ENCODE measurements at regions not wholly inside any gene's neighbourhood (a gene's known extent, or its start where the extent isn't known, plus 50 kb on each side); places are given as distances from the start of the nearest gene placed in this dataset.

DNA sequence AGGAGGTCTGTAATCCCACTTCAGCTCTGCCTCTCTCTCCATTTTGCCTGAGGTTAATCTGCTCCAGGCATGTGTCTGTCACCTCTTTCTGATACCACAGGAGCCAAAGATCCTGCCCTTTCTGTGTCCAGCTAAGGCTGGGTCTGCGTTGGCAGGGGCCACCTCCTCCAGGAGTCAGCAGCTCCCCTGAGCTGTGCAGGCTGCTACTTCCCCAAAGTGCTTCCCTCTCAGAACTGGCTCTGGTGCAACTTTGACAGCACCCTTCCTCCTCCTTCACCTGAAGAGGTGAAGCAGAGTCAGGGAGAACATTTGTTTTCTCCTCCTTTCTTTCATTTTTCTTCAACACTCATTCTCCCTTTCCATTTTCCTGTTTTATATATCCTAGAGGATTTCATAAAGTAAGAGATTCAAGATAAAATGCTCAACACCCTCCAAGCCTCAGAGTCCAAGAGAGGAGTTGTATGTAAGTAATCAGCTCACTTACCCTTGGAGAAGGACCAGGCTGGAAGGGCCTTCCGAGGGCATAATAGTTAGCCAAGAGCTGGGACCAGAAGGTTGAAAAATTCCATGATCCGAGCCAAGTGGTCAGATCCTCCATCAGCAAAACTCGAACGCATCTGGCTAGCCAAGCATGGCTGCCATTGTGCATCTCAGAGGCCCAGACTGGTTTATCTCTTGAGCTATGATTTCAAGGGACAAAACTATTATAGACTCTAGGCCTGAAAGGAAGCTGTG, 257.3 kb downstream of the PTEN start:
- peaks cover 20% of the 10 kb centered on the region for H3K4me1 ChIP-seq (ENCODE audit: low read depth, poor library complexity, severe bottlenecking)
- no peak overlapping the region for H3K4me2 ChIP-seq
- H3K4me3 ChIP-seq (IDR thresholded peaks at IDR 0.05; ENCODE audit: insufficient read depth, low read depth, low read length), result no peak overlapping the region
- H3K27me3 ChIP-seq (ENCODE audit: insufficient read depth, low read depth), result no peaks in the 10 kb centered on the region
- no peak overlapping the region for H3K27ac ChIP-seq
- TF ChIP-seq, protein P1, sequence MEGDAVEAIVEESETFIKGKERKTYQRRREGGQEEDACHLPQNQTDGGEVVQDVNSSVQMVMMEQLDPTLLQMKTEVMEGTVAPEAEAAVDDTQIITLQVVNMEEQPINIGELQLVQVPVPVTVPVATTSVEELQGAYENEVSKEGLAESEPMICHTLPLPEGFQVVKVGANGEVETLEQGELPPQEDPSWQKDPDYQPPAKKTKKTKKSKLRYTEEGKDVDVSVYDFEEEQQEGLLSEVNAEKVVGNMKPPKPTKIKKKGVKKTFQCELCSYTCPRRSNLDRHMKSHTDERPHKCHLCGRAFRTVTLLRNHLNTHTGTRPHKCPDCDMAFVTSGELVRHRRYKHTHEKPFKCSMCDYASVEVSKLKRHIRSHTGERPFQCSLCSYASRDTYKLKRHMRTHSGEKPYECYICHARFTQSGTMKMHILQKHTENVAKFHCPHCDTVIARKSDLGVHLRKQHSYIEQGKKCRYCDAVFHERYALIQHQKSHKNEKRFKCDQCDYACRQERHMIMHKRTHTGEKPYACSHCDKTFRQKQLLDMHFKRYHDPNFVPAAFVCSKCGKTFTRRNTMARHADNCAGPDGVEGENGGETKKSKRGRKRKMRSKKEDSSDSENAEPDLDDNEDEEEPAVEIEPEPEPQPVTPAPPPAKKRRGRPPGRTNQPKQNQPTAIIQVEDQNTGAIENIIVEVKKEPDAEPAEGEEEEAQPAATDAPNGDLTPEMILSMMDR (conservative IDR thresholded peaks at IDR 0.05; ENCODE audit: low read depth, low read length), result no peak
- H3K9ac ChIP-seq, result no peak overlapping the region
- H3K36me3 ChIP-seq (ENCODE audit: insufficient read depth), result no peaks in the 10 kb centered on the region
- H2AFZ ChIP-seq (ENCODE audit: low read depth), result no peak overlapping the region
- H3K79me2 ChIP-seq (ENCODE audit: insufficient read depth, low read depth), result no peaks in the 10 kb centered on the region
- H4K20me1 ChIP-seq (ENCODE audit: insufficient read depth), result no peaks in the 10 kb centered on the region

DNA sequence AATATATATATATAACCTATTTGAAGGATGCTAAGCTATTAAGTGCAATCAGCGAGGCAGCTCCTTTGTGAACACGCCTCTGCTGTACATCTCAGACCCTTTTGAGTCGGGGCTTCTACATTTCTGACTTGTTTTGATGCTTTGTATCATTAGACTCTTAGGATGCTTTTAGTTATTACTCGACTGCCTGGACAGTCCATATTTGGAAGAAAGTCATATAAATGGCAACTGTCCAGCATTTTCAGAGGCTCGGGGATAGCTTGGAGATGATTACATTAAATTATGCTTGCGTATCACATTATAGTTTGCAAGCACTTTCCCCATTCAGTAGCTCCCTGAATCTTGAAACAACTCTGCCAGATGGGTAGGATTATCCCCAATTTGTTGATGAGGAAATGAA, 257.9 kb downstream of the PTEN start:
- TF ChIP-seq, protein P1 (conservative IDR thresholded peaks at IDR 0.05; ENCODE audit: low read depth, low read length), result no peak
- Histone ChIP-seq H3K4me2 (no peak overlapping the region), H3K36me3 (ENCODE audit: insufficient read depth) (no peaks in the 10 kb centered on the region), H4K20me1 (ENCODE audit: insufficient read depth) (no peaks in the 10 kb centered on the region), H3K4me3 (IDR thresholded peaks at IDR 0.05; ENCODE audit: insufficient read depth, low read depth, low read length) (no peak overlapping the region), H3K4me1 (ENCODE audit: low read depth, poor library complexity, severe bottlenecking) (peaks cover 26% of the 10 kb centered on the region), H3K9ac (no peak overlapping the region), H2AFZ (ENCODE audit: low read depth) (no peak overlapping the region), H3K27ac (no peak overlapping the region), H3K27me3 (ENCODE audit: insufficient read depth, low read depth) (no peaks in the 10 kb centered on the region), H3K79me2 (ENCODE audit: insufficient read depth, low read depth) (no peaks in the 10 kb centered on the region)

DNA sequence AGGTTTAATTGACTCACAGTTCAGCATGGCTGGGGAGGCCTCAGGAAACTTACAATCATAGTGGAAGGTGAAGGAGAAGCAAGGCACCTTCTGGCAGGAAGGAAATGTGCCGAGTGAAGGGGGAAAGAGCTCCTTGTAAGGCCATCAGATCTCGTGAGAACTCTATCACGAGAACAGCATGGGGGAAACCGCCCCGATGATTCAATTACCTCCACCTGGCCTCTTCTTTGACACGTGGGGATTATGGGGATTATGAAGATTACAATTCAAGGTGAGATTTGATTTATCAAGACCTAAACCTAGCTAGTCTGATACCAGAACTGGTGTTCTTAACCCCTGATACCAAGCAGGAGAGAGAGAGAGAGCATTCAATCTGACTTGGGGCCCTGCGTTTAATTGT, 258.7 kb downstream of the PTEN start:
- Histone ChIP-seq H4K20me1 (ENCODE audit: insufficient read depth) (no peaks in the 10 kb centered on the region), H3K4me1 (ENCODE audit: low read depth, poor library complexity, severe bottlenecking) (peaks cover 28% of the 10 kb centered on the region), H3K27me3 (ENCODE audit: insufficient read depth, low read depth) (no peaks in the 10 kb centered on the region), H3K9ac (no peak overlapping the region), H3K4me3 (IDR thresholded peaks at IDR 0.05; ENCODE audit: insufficient read depth, low read depth, low read length) (no peak overlapping the region), H3K4me2 (no peak overlapping the region), H2AFZ (ENCODE audit: low read depth) (no peak overlapping the region), H3K36me3 (ENCODE audit: insufficient read depth) (no peaks in the 10 kb centered on the region), H3K27ac (no peak overlapping the region), H3K79me2 (ENCODE audit: insufficient read depth, low read depth) (no peaks in the 10 kb centered on the region)
- TF ChIP-seq, protein P1 (conservative IDR thresholded peaks at IDR 0.05; ENCODE audit: low read depth, low read length), result no peak

DNA sequence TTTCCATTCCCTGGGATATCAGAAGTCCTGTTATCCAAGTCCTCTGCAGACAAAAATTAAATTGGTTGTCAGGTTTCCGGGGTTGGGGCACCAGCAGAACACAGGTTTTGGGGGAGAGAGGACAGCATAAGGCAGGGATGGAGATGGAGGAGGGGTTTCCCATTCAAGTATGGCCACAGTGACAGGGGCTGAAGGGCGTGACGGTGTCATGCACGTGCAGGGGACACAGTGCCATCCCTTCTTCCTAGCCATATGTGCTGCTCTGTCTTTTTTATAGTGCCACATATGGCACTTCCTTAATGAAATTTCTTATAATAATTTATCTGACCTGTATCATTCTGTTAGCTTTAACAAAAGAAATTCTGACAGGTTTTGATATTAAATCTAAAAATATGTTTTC, 259.2 kb downstream of the PTEN start:
- H3K4me1 ChIP-seq (ENCODE audit: low read depth, poor library complexity, severe bottlenecking), result peaks cover 26% of the 10 kb centered on the region
- H3K36me3 ChIP-seq (ENCODE audit: insufficient read depth), result no peaks in the 10 kb centered on the region
- no peak overlapping the region for H3K4me2 ChIP-seq
- no peak overlapping the region for H3K4me3 ChIP-seq (IDR thresholded peaks at IDR 0.05; ENCODE audit: insufficient read depth, low read depth, low read length)
- H3K27ac ChIP-seq, result no peak overlapping the region
- H2AFZ ChIP-seq (ENCODE audit: low read depth), result no peak overlapping the region
- no peaks in the 10 kb centered on the region for H3K79me2 ChIP-seq (ENCODE audit: insufficient read depth, low read depth)
- H4K20me1 ChIP-seq (ENCODE audit: insufficient read depth), result no peaks in the 10 kb centered on the region
- no peaks in the 10 kb centered on the region for H3K27me3 ChIP-seq (ENCODE audit: insufficient read depth, low read depth)
- no peak overlapping the region for H3K9ac ChIP-seq
- TF ChIP-seq, protein P1 (conservative IDR thresholded peaks at IDR 0.05; ENCODE audit: low read depth, low read length), result no peak
